ENCODE measurements at regions not wholly inside any gene's neighbourhood (a gene's known extent, or its start where the extent isn't known, plus 50 kb on each side); places are given as distances from the start of the nearest gene placed in this dataset.

DNA sequence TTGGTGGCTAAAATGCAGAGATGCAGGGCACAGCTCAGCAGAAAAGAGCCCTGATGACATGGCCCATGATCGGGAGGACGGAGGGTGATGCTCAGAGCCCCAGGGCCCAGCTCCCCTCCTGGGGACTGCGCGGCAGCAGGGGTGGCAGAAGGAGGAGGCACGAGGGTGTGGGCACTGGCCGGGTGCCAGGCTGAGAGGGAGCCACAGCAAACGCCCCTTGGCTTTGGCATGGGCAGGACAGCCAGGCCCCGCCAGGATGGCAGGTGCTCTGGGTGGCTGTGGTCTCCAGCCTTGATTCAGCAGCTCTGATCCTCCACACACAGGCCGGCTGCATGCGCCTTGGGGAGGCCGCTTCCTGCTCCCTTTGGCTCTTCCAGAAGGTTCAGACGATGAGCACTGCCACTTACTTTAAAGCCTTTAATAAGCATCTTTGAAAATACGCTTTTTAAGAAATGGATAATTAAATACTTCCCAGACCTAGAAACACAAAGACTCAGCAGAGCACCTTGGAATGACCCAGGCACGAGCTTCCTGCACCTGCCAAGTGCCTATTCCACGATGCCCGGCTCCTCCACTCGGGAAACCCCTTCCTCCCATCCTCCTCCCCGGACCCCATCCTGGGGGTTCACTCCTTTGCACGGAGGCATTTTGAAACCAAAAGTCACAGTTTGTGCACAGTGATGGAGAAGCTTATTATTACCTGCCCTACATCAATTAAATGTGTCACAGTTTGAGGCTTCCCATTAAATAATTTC is 78.5 kb upstream of the SNTG2 start:
- TF ChIP-seq, protein P1, sequence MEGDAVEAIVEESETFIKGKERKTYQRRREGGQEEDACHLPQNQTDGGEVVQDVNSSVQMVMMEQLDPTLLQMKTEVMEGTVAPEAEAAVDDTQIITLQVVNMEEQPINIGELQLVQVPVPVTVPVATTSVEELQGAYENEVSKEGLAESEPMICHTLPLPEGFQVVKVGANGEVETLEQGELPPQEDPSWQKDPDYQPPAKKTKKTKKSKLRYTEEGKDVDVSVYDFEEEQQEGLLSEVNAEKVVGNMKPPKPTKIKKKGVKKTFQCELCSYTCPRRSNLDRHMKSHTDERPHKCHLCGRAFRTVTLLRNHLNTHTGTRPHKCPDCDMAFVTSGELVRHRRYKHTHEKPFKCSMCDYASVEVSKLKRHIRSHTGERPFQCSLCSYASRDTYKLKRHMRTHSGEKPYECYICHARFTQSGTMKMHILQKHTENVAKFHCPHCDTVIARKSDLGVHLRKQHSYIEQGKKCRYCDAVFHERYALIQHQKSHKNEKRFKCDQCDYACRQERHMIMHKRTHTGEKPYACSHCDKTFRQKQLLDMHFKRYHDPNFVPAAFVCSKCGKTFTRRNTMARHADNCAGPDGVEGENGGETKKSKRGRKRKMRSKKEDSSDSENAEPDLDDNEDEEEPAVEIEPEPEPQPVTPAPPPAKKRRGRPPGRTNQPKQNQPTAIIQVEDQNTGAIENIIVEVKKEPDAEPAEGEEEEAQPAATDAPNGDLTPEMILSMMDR (IDR thresholded peaks at IDR 0.05), result no peak
- no peak for TF ChIP-seq POLR2AphosphoS5 (IDR thresholded peaks at IDR 0.05; ENCODE audit: insufficient read depth in 1 of 2, low read depth in 1 of 2)
